ENCODE measurements at regions not wholly inside any gene's neighbourhood (a gene's known extent, or its start where the extent isn't known, plus 50 kb on each side); places are given as distances from the start of the nearest gene placed in this dataset.

GRCh38 chr1:68301471-68302001 is 69.2 kb upstream of the WLS start:
- TF ChIP-seq ZFX (CRISPR knock-in tag; IDR thresholded peaks at IDR 0.05; ENCODE audit: low read depth) (no peak), NFE2L2 (IDR thresholded peaks at IDR 0.05; ENCODE audit: low read length) (no peak), TRIM24 (CRISPR knock-in tag; IDR thresholded peaks at IDR 0.05) (no peak), POLR2A (IDR thresholded peaks at IDR 0.05; ENCODE audit: insufficient read depth in 1 of 2, low read depth in 2 of 2, low read length in 2 of 2) (no peak), ZNF496 (CRISPR knock-in tag; IDR thresholded peaks at IDR 0.05; ENCODE audit: insufficient replicate concordance) (no peak), HNRNPK (IDR thresholded peaks at IDR 0.05; ENCODE audit: low read depth, low read length, poor library complexity, severe bottlenecking) (no peak), CTCF (CRISPR knock-in tag; IDR thresholded peaks at IDR 0.05) (no peak)
